ENCODE measurements at regions not wholly inside any gene's neighbourhood (a gene's known extent, or its start where the extent isn't known, plus 50 kb on each side); places are given as distances from the start of the nearest gene placed in this dataset.

DNA sequence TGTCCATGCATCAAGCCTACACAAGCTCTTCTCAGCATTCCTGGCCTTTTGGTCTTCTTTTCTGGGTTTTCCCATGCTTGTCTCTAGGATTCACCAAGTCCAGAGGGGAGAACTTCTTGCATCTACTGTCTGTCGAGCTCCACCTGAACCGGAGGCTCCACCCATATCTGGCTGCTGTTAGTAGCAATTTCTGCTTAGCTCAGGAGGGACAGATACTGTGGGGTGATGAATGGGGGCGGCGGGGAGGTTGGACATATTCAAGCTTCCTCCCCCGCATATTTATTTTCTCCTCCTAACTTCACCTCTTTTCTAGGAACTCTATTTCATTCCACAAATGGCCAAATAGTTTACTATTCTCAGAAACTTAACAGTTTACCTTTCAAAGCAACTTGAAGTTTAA is 163.5 kb downstream of the PTH2R start:
- Histone ChIP-seq H2BK5ac (ENCODE audit: low read depth, low read length) (no peak overlapping the region), H3K79me2 (ENCODE audit: control insufficient read depth in 1 of 2, insufficient read depth in 2 of 2, low read length in 2 of 2) (no peaks in the 10 kb centered on the region), H2BK120ac (replicated peaks; ENCODE audit: low read depth, low read length) (no peak overlapping the region), H2BK15ac (ENCODE audit: low read length) (no peak overlapping the region), H3K27me3 (replicated peaks in 1 of 4; ENCODE audit: control insufficient read depth in 3 of 4, extremely low read depth in 1 of 4, insufficient read depth in 3 of 4, low read length in 3 of 4) (no peaks in the 10 kb centered on the region), H3K4me3 (ENCODE audit: extremely low read depth in 1 of 4, insufficient read depth in 2 of 4, low read depth in 3 of 4, low read length in 4 of 4) (no peak overlapping the region), H3K9me3 (ENCODE audit: insufficient read depth in 2 of 2, low read depth in 1 of 2, low read length in 1 of 2) (no peaks in the 10 kb centered on the region), H3K4me1 (replicated peaks in 1 of 4; ENCODE audit: control insufficient read depth in 3 of 4, insufficient read depth in 4 of 4, low read length in 3 of 4) (peaks cover 0 to 3% (median 1%) of the 10 kb centered on the region in 4 experiments; a peak in 2 of 7 replicates), H2AK5ac (ENCODE audit: low read depth, low read length) (no peak overlapping the region), H3K23ac (ENCODE audit: insufficient read length) (no peak overlapping the region), H4K8ac (ENCODE audit: extremely low read depth, insufficient read depth, low read length) (no peak overlapping the region), H3K4ac (replicated peaks; ENCODE audit: insufficient read length, low read depth, low read length) (no peak overlapping the region), H2BK12ac (ENCODE audit: low read depth, low read length) (no peak overlapping the region), H2BK20ac (ENCODE audit: low read length) (no peak overlapping the region), H3K14ac (ENCODE audit: insufficient read length) (no peak overlapping the region), H3K36me3 (ENCODE audit: control insufficient read depth in 2 of 4, insufficient read depth in 4 of 4, low read length in 3 of 4) (no peaks in the 10 kb centered on the region), H3K23me2 (ENCODE audit: low read depth, low read length) (no peaks in the 10 kb centered on the region), H4K20me1 (replicated peaks in 1 of 2; ENCODE audit: control insufficient read depth in 1 of 2, insufficient read depth in 2 of 2, low read length in 2 of 2) (no peaks in the 10 kb centered on the region), H3K79me1 (ENCODE audit: low read depth, low read length) (no peaks in the 10 kb centered on the region), H2AFZ (ENCODE audit: low read length) (no peak overlapping the region), H3K4me2 (ENCODE audit: insufficient read depth in 1 of 2, low read depth in 2 of 2, low read length in 2 of 2) (no peak overlapping the region), H3K56ac (replicated peaks; ENCODE audit: insufficient read length, low read depth, low read length) (no peak overlapping the region), H4K91ac (replicated peaks; ENCODE audit: insufficient read length, low read length) (no peak overlapping the region), H3K27ac (ENCODE audit: low read depth, low read length) (no peak overlapping the region), H3K9ac (replicated peaks in 1 of 4; ENCODE audit: extremely low read depth in 1 of 4, low read depth in 3 of 4, low read length in 3 of 4) (no peak overlapping the region), H3K18ac (ENCODE audit: extremely low read depth, low read length) (no peak overlapping the region), H4K5ac (ENCODE audit: insufficient read length, low read depth, low read length) (no peak overlapping the region)
- FAIRE-seq (no peak), DNase-seq (ENCODE audit: low read depth in 1 of 2, low spot score in 2 of 2) (no peak)
- ChIA-PET CTCF (ENCODE audit: partially characterized antibody) (interaction anchor here (1.2 to 1.4 kb wide), 2 partner anchors 25 to 102 kb away, joined by 4 read pairs; no protein-coding TSS in a partner anchor), POLR2A (ENCODE audit: partially characterized antibody) (no interaction called here)
- 92% methylated on average over 5 of the region's 5 CpGs; no CpG with 5 or more reads in 1 of the 2 experiments for WGBS, 2 experiments (ENCODE audit: extremely low coverage in 1 of 2, insufficient coverage in 1 of 2, insufficient read length in 1 of 2, insufficient replicate concordance in 2 of 2, low coverage in 1 of 2, low lambda C conversion rate in 2 of 2, missing lambda C conversion rate in 1 of 2)
- TF ChIP-seq RFX5 (IDR thresholded peaks at IDR 0.05; ENCODE audit: borderline replicate concordance, low read depth, low read length) (no peak), KDM4A (IDR thresholded peaks at IDR 0.05; ENCODE audit: low read depth, low read length, severe bottlenecking) (no peak), EGR1 (IDR thresholded peaks at IDR 0.05; ENCODE audit: borderline replicate concordance, low read depth, low read length) (no peak), POLR2AphosphoS5 (IDR thresholded peaks at IDR 0.05; ENCODE audit: low read depth, low read length) (no peak), SP1 (IDR thresholded peaks at IDR 0.05; ENCODE audit: low read depth, low read length) (no peak)
